ENCODE measurements at regions not wholly inside any gene's neighbourhood (a gene's known extent, or its start where the extent isn't known, plus 50 kb on each side); places are given as distances from the start of the nearest gene placed in this dataset.
A peak's percentile ranks its signal among the peaks of the same experiment; 100 is the strongest.

GRCh38 chr5:1724822-1725602 is 74.6 kb downstream of the MRPL36 start:
- Histone ChIP-seq H3K4me2 (replicated peaks; ENCODE audit: extremely low read depth, low read length, poor library complexity, severe bottlenecking) (no peak overlapping the region), H3K36me3 (replicated peaks in 1 of 2; ENCODE audit: control insufficient read depth in 1 of 2, insufficient read depth in 2 of 2, low read length in 2 of 2) (no peaks in the 10 kb centered on the region), H3K9me3 (replicated peaks in 1 of 2; ENCODE audit: control insufficient read depth in 1 of 2, insufficient read depth in 1 of 2, low read length in 2 of 2) (peaks cover 0 to under 1% of the 10 kb centered on the region in 2 donors), H3K27ac (ENCODE audit: low read depth in 1 of 2, low read length in 2 of 2) (no peak overlapping the region), H2AFZ (ENCODE audit: insufficient read depth, low read depth, low read length, poor library complexity, severe bottlenecking) (no peak overlapping the region), H3K4me1 (ENCODE audit: control insufficient read depth in 1 of 2, insufficient read depth in 2 of 2, low read length in 2 of 2) (no peaks in the 10 kb centered on the region), H3K9ac (ENCODE audit: insufficient read depth, low read length, poor library complexity, severe bottlenecking) (no peak overlapping the region), H3K27me3 (ENCODE audit: control insufficient read depth in 2 of 2, insufficient read depth in 2 of 2, low read length in 2 of 2) (peaks cover 0 to 14% of the 10 kb centered on the region in 2 donors), H3K4me3 (replicated peaks in 1 of 3; ENCODE audit: low read depth in 2 of 3, low read length in 3 of 3) (no peak overlapping the region), H4K20me1 (ENCODE audit: insufficient read depth, low read length) (no peaks in the 10 kb centered on the region), H3K79me2 (ENCODE audit: insufficient read depth, low read length) (no peaks in the 10 kb centered on the region)
- intact Hi-C loops (cut with micrococcal nuclease): no loop called here
- WGBS (ENCODE audit: insufficient coverage): 42% methylated on average over 40 of the region's 41 CpGs
- DNase-seq: no peak
- H3K27me3 Mint-ChIP-seq (ENCODE audit: low read depth in 3 of 3): peaks cover 15 to 33% (median 27%) of the 10 kb centered on the region in 3 donors
- H3K9me3 Mint-ChIP-seq: peaks cover 0 to 11% (median 4%) of the 10 kb centered on the region in 7 donors
- no peaks in the 10 kb centered on the region for H3K4me1 Mint-ChIP-seq
- H3K27ac Mint-ChIP-seq: no peak overlapping the region
- peak overlapping the region; percentile 31 to 39 for H3K4me3 Mint-ChIP-seq
- no peaks in the 10 kb centered on the region for H3K36me3 Mint-ChIP-seq
- no peak for TF ChIP-seq CTCF (IDR thresholded peaks at IDR 0.05)

DNA sequence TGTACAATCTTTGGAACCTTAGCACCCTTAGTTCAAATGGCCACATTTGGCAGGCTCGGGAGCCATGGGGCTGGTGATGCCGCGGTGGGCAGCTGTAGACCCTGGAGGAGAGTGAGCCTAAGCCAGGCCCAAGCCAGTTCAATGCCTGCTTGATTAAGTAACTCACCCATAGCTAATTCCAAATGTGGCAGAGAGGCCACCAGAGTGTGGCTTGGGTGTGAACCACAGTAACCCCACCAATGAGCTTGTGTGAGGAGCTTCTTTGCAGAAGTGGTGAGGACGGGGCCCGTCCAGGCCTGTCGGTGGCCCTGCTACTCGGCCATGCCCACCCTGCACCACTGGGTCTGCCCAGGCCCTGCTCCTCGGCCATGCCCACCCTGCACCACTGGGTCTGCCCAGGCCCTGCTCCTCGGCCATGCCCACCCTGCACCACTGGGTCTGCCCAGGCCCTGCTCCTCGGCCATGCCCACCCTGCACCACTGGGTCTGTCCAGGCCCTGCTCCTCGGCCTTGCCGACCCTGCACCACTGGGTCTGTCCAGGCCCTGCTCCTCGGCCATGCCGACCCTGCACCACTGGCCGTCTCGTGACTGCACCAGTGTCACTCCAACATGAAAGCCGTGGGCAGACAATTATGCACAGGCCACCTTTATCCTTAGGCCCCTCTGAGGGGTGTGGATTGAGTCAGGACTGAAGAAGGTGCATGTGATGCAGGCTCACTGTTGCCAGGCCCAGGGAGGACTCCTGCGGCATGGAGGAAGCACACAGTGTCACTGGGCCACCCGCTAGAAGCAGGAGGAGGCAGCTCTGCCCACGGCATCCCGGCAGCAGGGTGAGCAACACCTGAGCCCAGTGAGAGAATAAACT is 75.4 kb downstream of the MRPL36 start:
- Mint-ChIP-seq H3K4me3 (peak overlapping the region in 1 of 2 donors; percentile 39), H3K9me3 (peaks cover 2 to 19% (median 12%) of the 10 kb centered on the region in 7 donors), H3K27ac (no peak overlapping the region), H3K27me3 (ENCODE audit: low read depth in 3 of 3) (peaks cover 17 to 33% (median 27%) of the 10 kb centered on the region in 3 donors), H3K4me1 (no peaks in the 10 kb centered on the region), H3K36me3 (no peaks in the 10 kb centered on the region)
- H3K27ac ChIP-seq (ENCODE audit: low read depth in 1 of 2, low read length in 2 of 2): no peak overlapping the region
- no peaks in the 10 kb centered on the region for H4K20me1 ChIP-seq (ENCODE audit: insufficient read depth, low read length)
- H2AFZ ChIP-seq (ENCODE audit: insufficient read depth, low read depth, low read length, poor library complexity, severe bottlenecking): no peak overlapping the region
- intact Hi-C loops (cut with micrococcal nuclease): no loop called here
- no peak overlapping the region for H3K4me3 ChIP-seq (replicated peaks in 1 of 3; ENCODE audit: low read depth in 2 of 3, low read length in 3 of 3)
- TF ChIP-seq CTCF (IDR thresholded peaks at IDR 0.05): no peak
- H3K4me1 ChIP-seq (ENCODE audit: control insufficient read depth in 1 of 2, insufficient read depth in 2 of 2, low read length in 2 of 2): no peaks in the 10 kb centered on the region
- H3K9ac ChIP-seq (ENCODE audit: insufficient read depth, low read length, poor library complexity, severe bottlenecking): no peak overlapping the region
- H3K27me3 ChIP-seq (ENCODE audit: control insufficient read depth in 2 of 2, insufficient read depth in 2 of 2, low read length in 2 of 2): peaks cover 0 to 14% of the 10 kb centered on the region in 2 donors
- H3K9me3 ChIP-seq (replicated peaks in 1 of 2; ENCODE audit: control insufficient read depth in 1 of 2, insufficient read depth in 1 of 2, low read length in 2 of 2): peaks cover 8% of the 10 kb centered on the region in 2 donors
- no peaks in the 10 kb centered on the region for H3K79me2 ChIP-seq (ENCODE audit: insufficient read depth, low read length)
- H3K36me3 ChIP-seq (replicated peaks in 1 of 2; ENCODE audit: control insufficient read depth in 1 of 2, insufficient read depth in 2 of 2, low read length in 2 of 2): no peaks in the 10 kb centered on the region
- 83% methylated on average over 12 of the region's 21 CpGs for WGBS (ENCODE audit: insufficient coverage)
- DNase-seq: no peak
- H3K4me2 ChIP-seq (replicated peaks; ENCODE audit: extremely low read depth, low read length, poor library complexity, severe bottlenecking): no peak overlapping the region

Measured in CD14-positive monocyte (primary cell).